OCI-LY3 (cell line): ENCODE measurements at regions not wholly inside any gene's neighbourhood (a gene's known extent, or its start where the extent isn't known, plus 50 kb on each side); places are given as distances from the start of the nearest gene placed in this dataset.

Source experiments
- EZH2phosphoT487 ChIP-seq: fragments of 200-600 bp; shearing (Covaris generic); IDR thresholded peaks from 2 replicates; pipeline ENCODE4 v1.6.1; 2018; ENCODE audit warnings: antibody characterized with exemption, mixed run types, low read depth
- TF ChIP-seq, protein P1 (sequence below): fragments of 200-600, 300-600 bp; sonication (generic); IDR thresholded peaks from 2 replicates; pipeline ENCODE4 v1.5.1; 2014; ENCODE audit warnings: antibody characterized with exemption, low read length, low read depth

DNA sequence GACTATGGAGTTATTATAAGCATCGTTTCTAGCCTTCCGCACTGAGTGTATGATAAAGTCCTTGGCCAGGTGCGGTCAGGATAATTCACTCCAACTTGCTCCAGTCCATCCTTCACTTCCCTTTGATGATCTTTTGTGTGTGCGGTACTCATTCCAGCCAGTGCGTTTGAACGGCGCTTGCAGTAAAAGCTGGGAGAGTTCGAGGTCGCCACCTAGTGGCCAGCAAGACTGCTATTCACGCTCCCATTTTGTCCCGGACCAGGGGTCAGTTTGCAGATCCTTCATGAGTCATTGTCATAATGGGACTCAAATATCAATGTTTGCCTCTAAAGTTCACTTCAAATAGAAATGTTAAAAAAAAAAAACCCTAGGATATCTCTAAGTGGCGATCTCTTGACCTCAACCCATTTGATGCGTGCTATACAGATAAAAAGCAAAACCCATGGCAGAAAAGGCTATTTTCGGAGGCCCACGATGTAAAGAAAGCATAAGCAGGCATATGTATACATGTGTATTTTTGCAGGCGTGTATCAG lies 417.1 kb downstream of the TMEM114 start:
- TF ChIP-seq, protein P1, sequence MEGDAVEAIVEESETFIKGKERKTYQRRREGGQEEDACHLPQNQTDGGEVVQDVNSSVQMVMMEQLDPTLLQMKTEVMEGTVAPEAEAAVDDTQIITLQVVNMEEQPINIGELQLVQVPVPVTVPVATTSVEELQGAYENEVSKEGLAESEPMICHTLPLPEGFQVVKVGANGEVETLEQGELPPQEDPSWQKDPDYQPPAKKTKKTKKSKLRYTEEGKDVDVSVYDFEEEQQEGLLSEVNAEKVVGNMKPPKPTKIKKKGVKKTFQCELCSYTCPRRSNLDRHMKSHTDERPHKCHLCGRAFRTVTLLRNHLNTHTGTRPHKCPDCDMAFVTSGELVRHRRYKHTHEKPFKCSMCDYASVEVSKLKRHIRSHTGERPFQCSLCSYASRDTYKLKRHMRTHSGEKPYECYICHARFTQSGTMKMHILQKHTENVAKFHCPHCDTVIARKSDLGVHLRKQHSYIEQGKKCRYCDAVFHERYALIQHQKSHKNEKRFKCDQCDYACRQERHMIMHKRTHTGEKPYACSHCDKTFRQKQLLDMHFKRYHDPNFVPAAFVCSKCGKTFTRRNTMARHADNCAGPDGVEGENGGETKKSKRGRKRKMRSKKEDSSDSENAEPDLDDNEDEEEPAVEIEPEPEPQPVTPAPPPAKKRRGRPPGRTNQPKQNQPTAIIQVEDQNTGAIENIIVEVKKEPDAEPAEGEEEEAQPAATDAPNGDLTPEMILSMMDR, result peak; percentile 93
- TF ChIP-seq EZH2phosphoT487, result no peak
